ENCODE measurements at regions not wholly inside any gene's neighbourhood (a gene's known extent, or its start where the extent isn't known, plus 50 kb on each side); places are given as distances from the start of the nearest gene placed in this dataset.
"Not testable (repeated sequence)": the region's sequence is repeated elsewhere in the genome, so short reads cannot be mapped to it uniquely, and the experiment has no call there.

- DNase-seq (ENCODE audit: low read depth, low spot score), result no peak
These were observed 50.7 kb upstream of the KLF7 start for GRCh38 chr2:207216457-207216856.

GRCh38 chr2:207217442-207217841, 51.7 kb upstream of the KLF7 start:
- no peak for DNase-seq (ENCODE audit: low read depth, low spot score)

GRCh38 chr2:207219081-207219630, 53.4 kb upstream of the KLF7 start:
- no peak for DNase-seq (ENCODE audit: low read depth, low spot score)

- no peak for DNase-seq (ENCODE audit: low read depth, low spot score)
These were observed 54.1 kb upstream of the KLF7 start for GRCh38 chr2:207219676-207220501.

- no peak for DNase-seq (ENCODE audit: low read depth, low spot score)
These were observed 56.0 kb upstream of the KLF7 start for GRCh38 chr2:207221731-207222130.

GRCh38 chr2:207223051-207223450, 57.3 kb upstream of the KLF7 start:
- peak; percentile 29 for DNase-seq (ENCODE audit: low read depth, low spot score)

DNA sequence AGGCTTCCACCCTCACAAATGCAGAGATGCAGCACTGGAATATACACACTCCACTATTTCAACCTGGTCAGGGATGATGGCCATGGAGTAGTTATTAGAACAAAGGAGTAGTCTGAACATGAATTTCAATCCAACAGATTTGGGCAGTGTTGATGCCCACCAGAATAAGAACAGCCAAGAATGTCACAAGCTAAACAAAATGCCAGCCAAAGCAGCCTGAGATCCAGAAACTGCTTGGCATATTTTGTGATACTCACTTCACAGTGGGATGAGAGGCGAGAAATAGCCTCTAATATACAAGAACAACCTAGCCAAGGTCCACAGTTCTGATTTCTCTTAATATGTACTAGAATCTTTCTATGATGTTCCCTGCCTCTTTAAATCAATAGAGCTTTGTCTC, 58.6 kb upstream of the KLF7 start:
- no peak for DNase-seq (ENCODE audit: low read depth, low spot score)

- no peak for DNase-seq (ENCODE audit: low read depth, low spot score)
These were observed 59.2 kb upstream of the KLF7 start for GRCh38 chr2:207224791-207225482.

- no peak for DNase-seq (ENCODE audit: low read depth, low spot score)
These were observed 60.0 kb upstream of the KLF7 start for GRCh38 chr2:207225773-207226172.

- DNase-seq (ENCODE audit: low read depth, low spot score), result no peak
These were observed 60.5 kb upstream of the KLF7 start for GRCh38 chr2:207226243-207226642.

DNA sequence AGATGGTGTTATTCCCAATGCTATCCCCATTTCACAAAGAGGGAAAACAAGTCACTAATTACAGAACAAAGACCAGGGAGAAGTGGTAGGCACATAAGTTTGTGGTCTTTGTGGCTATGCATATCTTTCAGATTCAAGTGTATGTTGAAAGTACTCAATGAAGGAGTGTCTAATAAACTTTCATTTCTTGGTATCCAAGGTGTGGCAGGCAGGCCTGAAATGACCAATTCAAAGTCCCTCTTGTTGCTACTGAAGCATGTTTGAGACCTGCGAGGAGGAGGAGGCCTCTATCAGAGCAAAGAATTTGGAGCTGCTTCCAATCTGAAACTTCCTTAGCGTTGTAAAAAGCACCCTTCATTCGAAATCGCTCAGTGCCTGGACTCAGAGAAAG, 60.9 kb upstream of the KLF7 start:
- DNase-seq (ENCODE audit: low read depth, low spot score), result no peak

DNA sequence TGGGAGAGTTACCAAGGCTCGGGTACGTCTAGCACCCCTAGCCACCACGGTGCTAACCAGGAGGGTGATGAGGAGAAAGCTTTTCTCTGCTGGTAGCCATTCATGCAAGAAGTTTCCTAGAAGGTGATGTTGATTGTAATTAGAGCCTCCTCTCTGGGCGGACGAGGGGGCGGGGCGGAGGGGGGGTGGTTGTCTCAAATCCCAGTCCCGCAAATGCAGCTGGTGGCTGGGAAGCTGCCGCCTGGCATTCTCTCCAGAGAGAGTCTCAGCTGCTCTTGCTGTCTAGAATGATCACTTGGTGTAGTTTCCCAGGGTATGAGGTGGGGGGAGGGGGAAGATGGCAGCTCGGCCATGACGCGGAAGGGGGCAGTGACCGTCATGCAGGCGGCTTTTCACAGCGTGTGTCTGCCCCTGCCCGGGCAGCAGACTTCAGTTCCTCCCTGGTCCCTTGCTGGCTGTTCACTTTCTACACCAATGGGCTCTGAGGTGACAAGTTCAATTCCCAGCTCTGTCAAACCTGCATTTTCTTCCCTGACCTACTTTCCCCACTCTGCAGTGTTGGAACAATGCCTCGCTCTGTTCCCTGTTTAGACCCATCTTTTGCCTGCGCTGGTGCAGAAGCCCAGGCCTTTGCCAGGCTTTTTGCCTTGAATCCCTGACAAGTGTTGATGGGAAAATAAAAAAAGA, 61.5 kb upstream of the KLF7 start:
- DNase-seq (ENCODE audit: low read depth, low spot score), result peak; percentile 89

DNA sequence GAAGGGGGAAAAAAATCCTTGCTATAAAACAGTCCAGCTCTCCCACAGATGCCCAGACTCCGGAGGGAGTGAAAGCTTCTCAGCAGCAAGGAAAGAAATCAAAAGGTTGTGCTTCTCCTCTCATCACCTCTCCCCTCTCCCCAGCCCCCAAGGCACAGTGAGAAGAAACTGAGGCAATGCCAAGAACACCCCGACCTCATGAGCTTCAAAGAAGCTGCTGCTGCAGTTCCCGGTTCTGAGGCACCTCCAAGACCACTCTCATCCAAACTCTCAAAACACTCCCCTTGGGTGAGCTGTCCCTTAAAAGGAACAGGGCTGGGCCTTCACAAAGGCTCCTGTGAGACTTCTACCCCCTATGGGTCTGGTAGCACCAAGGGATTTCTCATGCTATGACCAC, 62.0 kb upstream of the KLF7 start:
- no peak for DNase-seq (ENCODE audit: low read depth, low spot score)

- DNase-seq (ENCODE audit: low read depth, low spot score), result no peak
These were observed 62.7 kb upstream of the KLF7 start for GRCh38 chr2:207228402-207228801.

DNA sequence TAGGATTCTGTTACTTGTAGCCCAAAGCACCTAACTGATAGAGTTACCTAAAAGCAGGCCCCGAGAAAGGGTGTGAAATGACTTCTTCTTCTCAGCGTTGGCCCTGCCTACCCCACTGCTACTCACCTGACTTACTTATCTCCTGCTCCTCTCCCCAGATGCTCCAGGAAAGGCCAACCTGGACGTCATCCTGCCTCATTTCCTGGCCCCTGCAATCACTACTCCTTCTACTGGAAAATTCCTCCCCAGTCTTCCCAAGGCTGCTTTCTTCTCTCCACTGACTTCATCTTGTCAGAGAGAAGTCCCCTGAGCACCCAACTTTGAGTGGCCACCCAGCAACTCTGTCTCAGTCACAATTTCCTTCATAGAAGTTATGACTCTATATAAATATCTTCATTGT, 63.4 kb upstream of the KLF7 start:
- DNase-seq (ENCODE audit: low read depth, low spot score), result no peak

DNA sequence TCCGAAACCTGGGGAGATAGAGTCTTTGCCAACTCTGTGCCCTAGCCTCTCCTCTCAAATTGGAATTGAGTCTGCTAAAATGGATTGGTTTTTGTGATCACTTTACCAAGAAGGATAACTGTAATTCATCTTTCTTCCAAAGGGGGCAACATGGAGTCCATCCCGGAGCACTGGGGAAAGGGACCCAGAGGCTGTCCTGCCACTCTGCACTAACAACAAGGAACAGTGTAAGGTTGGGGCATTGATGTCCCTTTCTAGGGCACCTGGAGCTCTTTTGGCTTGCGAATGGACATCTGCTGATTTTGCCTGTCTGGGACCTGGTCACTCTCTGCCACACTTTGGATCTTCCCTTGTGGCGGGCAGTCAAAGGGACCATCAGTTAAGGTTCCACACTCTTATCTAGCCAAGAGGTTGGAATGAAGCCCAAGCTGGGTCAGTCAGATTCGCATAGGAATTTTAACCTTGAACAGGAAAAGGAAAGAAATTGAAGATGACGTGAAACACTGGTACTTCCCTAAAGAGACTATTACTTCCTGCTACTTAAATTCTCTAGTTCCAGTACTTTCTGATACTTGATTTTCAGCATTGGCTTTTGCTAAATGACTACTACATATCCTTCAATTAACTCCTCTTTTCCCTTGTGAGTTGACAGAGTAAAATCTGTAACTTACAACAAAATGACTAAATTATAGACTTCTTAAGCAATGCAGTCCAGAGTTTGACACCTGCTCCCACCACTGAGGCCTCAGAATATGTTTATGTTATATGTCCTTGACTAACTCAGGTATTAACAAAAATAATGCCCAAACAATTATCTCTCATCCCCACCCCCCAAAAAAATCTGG, 64.7 kb upstream of the KLF7 start:
- DNase-seq (ENCODE audit: low read depth, low spot score), result peak; percentile 73

DNA sequence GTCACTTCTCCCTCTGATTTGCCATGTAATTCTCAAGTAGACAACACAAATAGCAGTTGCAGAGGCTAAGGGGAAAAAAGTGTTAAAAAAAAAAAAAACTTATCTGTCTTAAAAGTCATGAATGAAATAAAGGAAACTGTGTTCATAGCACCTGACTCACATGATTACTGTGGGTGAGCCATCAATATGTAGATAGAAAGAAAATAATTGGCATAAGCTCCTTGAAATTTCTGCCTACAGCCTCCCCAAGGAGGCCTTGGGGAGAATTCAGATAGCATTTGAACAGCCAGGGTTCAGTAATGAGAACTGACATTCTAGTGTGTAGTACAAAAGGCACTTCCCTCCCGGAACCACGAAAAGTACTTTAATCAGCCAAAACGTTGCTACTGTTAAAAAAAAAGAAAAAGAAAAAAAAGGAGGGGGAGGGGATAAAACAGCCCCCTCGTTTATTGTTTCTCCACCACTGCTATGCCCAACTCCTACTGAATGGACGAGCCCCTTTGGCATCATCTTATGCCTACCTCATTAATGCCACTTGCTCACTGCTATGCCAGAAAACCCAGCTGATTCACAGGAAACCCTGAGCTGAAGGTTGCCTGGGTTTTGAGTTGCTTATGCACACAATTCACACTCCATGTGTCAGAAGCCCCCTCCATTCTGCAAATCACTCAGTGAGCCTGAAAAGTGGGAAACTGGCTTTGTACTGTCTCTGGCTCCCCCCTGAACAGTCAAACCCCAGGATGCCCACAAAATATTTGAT, 65.5 kb upstream of the KLF7 start:
- DNase-seq (ENCODE audit: low read depth, low spot score), result no peak

- no peak for DNase-seq (ENCODE audit: low read depth, low spot score)
These were observed 66.2 kb upstream of the KLF7 start for GRCh38 chr2:207231967-207232366.

GRCh38 chr2:207233141-207233540, 67.4 kb upstream of the KLF7 start:
- DNase-seq (ENCODE audit: low read depth, low spot score), result not testable (repeated sequence)

GRCh38 chr2:207233731-207234130, 68.0 kb upstream of the KLF7 start:
- no peak for DNase-seq (ENCODE audit: low read depth, low spot score)

GRCh38 chr2:207235621-207236020, 69.9 kb upstream of the KLF7 start:
- DNase-seq (ENCODE audit: low read depth, low spot score), result no peak
